Hepatocyte (in vitro differentiated cells): ENCODE measurements at regions not wholly inside any gene's neighbourhood (a gene's known extent, or its start where the extent isn't known, plus 50 kb on each side); places are given as distances from the start of the nearest gene placed in this dataset.

Experiments used
- DNase-seq: peaks from one replicate; pipeline ENCODE4 v3.0.0-alpha.2; 2016; ENCODE audit warnings: low spot score
- H2AFZ ChIP-seq: fragments of 200-600 bp; sonication (generic); 2 replicates; pipeline ENCODE4 v1.6.0; 2016; ENCODE audit warnings: antibody characterized with exemption, mild to moderate bottlenecking
- H3K27ac ChIP-seq: fragments of 200-600 bp; sonication (generic); 2 replicates; pipeline ENCODE4 v1.5.1; 2016; ENCODE audit warnings: mild to moderate bottlenecking
- H3K27me3 ChIP-seq: fragments of 200-600 bp; sonication (generic); 2 replicates; pipeline ENCODE4 v1.6.1; 2016
- H3K36me3 ChIP-seq: fragments of 200-600 bp; sonication (generic); replicated peaks from 2 replicates; pipeline ENCODE4 v1.5.1; 2016; ENCODE audit warnings: low read depth; ENCODE audit not compliant: insufficient read depth
- H3K4me1 ChIP-seq: fragments of 200-600 bp; sonication (generic); 2 replicates; pipeline ENCODE4 v1.5.1; 2016; ENCODE audit warnings: mild to moderate bottlenecking, moderate library complexity; ENCODE audit not compliant: insufficient read depth
- H3K4me2 ChIP-seq: fragments of 200-600 bp; sonication (generic); 2 replicates; pipeline ENCODE4 v1.6.0; 2016
- H3K4me3 ChIP-seq: fragments of 200-600 bp; sonication (generic); 2 replicates; pipeline ENCODE4 v1.5.1; 2016; ENCODE audit warnings: mild to moderate bottlenecking
- H3K79me2 ChIP-seq: fragments of 200-600 bp; sonication (generic); 2 replicates; pipeline ENCODE4 v1.6.0; 2017; ENCODE audit warnings: mild to moderate bottlenecking
- H3K9me2 ChIP-seq: fragments of 200-600 bp; sonication (generic); replicated peaks from 2 replicates; pipeline ENCODE4 v1.6.0; 2017; ENCODE audit warnings: mild to moderate bottlenecking; ENCODE audit not compliant: insufficient read depth
- H3K9me3 ChIP-seq: fragments of 200-600 bp; sonication (generic); 2 replicates; pipeline ENCODE4 v1.5.1; 2016; ENCODE audit warnings: low read depth, mild to moderate bottlenecking
- H4K20me1 ChIP-seq: fragments of 200-600 bp; sonication (generic); 2 replicates; pipeline ENCODE4 v1.6.0; 2016; ENCODE audit warnings: mild to moderate bottlenecking; ENCODE audit not compliant: insufficient read depth, poor library complexity, severe bottlenecking
- CTCF ChIP-seq: fragments of 200-600 bp; sonication (generic); IDR thresholded peaks from 2 replicates; pipeline ENCODE4 v1.5.1; 2016; ENCODE audit warnings: antibody characterized with exemption, mild to moderate bottlenecking; ENCODE audit not compliant: poor library complexity
- EZH2 ChIP-seq: fragments of 200-600 bp; sonication (generic); IDR thresholded peaks from 2 replicates; pipeline ENCODE4 v1.6.1; 2016; ENCODE audit warnings: antibody characterized with exemption, mild to moderate bottlenecking, borderline replicate concordance
- EZH2phosphoT487 ChIP-seq: fragments of 200-600 bp; sonication (generic); IDR thresholded peaks from one replicate; pipeline ENCODE4 v1.6.1; 2018; ENCODE audit warnings: antibody characterized with exemption, mild to moderate bottlenecking, low read depth, moderate library complexity; ENCODE audit not compliant: unreplicated experiment, severe bottlenecking
- WGBS: methylation state at CpG from one replicate; pipeline ENCODE4 v1.1.6; 2016; ENCODE audit warnings: low lambda C conversion rate; ENCODE audit errors: missing lambda C conversion rate; 5-methylcytosine and 5-hydroxymethylcytosine counted together

- WGBS: 96% methylated on average over 1 of the region's 1 CpG
- H3K79me2 ChIP-seq: no peaks in the 10 kb centered on the region
These were observed 238.4 kb downstream of the KCNC2 start for GRCh38 chr12:74971201-74971600.

GRCh38 chr12:74977832-74978481 is 231.7 kb downstream of the KCNC2 start:
- Histone ChIP-seq H3K9me3 (no peaks in the 10 kb centered on the region), H3K27ac (no peak overlapping the region), H3K4me3 (no peak overlapping the region), H3K4me2 (no peak overlapping the region), H3K9me2 (no peaks in the 10 kb centered on the region), H3K27me3 (no peaks in the 10 kb centered on the region), H3K36me3 (no peaks in the 10 kb centered on the region), H4K20me1 (no peaks in the 10 kb centered on the region), H3K79me2 (no peaks in the 10 kb centered on the region), H3K4me1 (no peaks in the 10 kb centered on the region), H2AFZ (no peak overlapping the region)
- WGBS: 88% methylated on average over 5 of the region's 5 CpGs
- DNase-seq: no peak
- no peak for TF ChIP-seq EZH2
- TF ChIP-seq EZH2phosphoT487: no peak

More at GRCh38 chr12:74971201-74971600, 238.4 kb downstream of the KCNC2 start:
- Histone ChIP-seq H3K36me3 (no peaks in the 10 kb centered on the region), H3K4me3 (no peak overlapping the region), H3K27me3 (no peaks in the 10 kb centered on the region), H3K4me1 (no peaks in the 10 kb centered on the region), H3K27ac (no peak overlapping the region), H3K9me2 (no peaks in the 10 kb centered on the region), H3K9me3 (no peaks in the 10 kb centered on the region), H3K4me2 (no peak overlapping the region), H2AFZ (no peak overlapping the region), H4K20me1 (no peaks in the 10 kb centered on the region)
- no peak for TF ChIP-seq EZH2phosphoT487
- no peak for TF ChIP-seq CTCF
- TF ChIP-seq EZH2: no peak
- DNase-seq: no peak

- Histone ChIP-seq H3K4me2 (peak overlapping the region; percentile 22), H3K4me3 (no peak overlapping the region), H2AFZ (no peak overlapping the region), H3K4me1 (no peaks in the 10 kb centered on the region), H3K27me3 (no peaks in the 10 kb centered on the region), H3K27ac (no peak overlapping the region), H3K36me3 (no peaks in the 10 kb centered on the region), H3K9me2 (no peaks in the 10 kb centered on the region), H3K79me2 (no peaks in the 10 kb centered on the region), H3K9me3 (no peaks in the 10 kb centered on the region), H4K20me1 (no peaks in the 10 kb centered on the region)
- 24% methylated on average over 4 of the region's 4 CpGs for WGBS
- TF ChIP-seq CTCF (no peak), EZH2phosphoT487 (no peak), EZH2 (no peak)
- DNase-seq: peak; percentile 25
These were observed 229.1 kb downstream of the KCNC2 start for GRCh38 chr12:74980510-74980909.

- Histone ChIP-seq H2AFZ (no peak overlapping the region), H3K79me2 (no peaks in the 10 kb centered on the region), H3K4me3 (no peak overlapping the region), H3K36me3 (no peaks in the 10 kb centered on the region), H3K4me2 (no peak overlapping the region), H3K9me3 (no peaks in the 10 kb centered on the region), H3K4me1 (no peaks in the 10 kb centered on the region), H3K27me3 (no peaks in the 10 kb centered on the region), H3K27ac (no peak overlapping the region), H4K20me1 (no peaks in the 10 kb centered on the region), H3K9me2 (no peaks in the 10 kb centered on the region)
- no peak for DNase-seq
- TF ChIP-seq EZH2phosphoT487: no peak
- TF ChIP-seq EZH2: no peak
- no peak for TF ChIP-seq CTCF
- 65% methylated on average over 1 of the region's 1 CpG for WGBS
These were observed 228.1 kb downstream of the KCNC2 start for GRCh38 chr12:74981541-74981940.
